Astrocyte (in vitro differentiated cells and primary cell): ENCODE measurements at regions not wholly inside any gene's neighbourhood (a gene's known extent, or its start where the extent isn't known, plus 50 kb on each side); places are given as distances from the start of the nearest gene placed in this dataset.

Experiments used
- CTCF ChIP-seq: IDR thresholded peaks from 2 replicates; pipeline ENCODE4 v1.5.1; 2011; ENCODE audit warnings: low read depth, mild to moderate bottlenecking, inconsistent platforms, low read length, moderate library complexity; ENCODE audit not compliant: insufficient read depth
- EZH2 ChIP-seq: IDR thresholded peaks from 2 replicates; pipeline ENCODE4 v1.6.1; 2012; ENCODE audit warnings: mild to moderate bottlenecking, low read length, inconsistent platforms; ENCODE audit not compliant: insufficient read depth

- TF ChIP-seq CTCF (no peak), EZH2 (no peak)
These were observed 365.9 kb upstream of the MEX3C start for GRCh38 chr18:51563396-51563795.
